ENCODE measurements at regions not wholly inside any gene's neighbourhood (a gene's known extent, or its start where the extent isn't known, plus 50 kb on each side); places are given as distances from the start of the nearest gene placed in this dataset.

DNA sequence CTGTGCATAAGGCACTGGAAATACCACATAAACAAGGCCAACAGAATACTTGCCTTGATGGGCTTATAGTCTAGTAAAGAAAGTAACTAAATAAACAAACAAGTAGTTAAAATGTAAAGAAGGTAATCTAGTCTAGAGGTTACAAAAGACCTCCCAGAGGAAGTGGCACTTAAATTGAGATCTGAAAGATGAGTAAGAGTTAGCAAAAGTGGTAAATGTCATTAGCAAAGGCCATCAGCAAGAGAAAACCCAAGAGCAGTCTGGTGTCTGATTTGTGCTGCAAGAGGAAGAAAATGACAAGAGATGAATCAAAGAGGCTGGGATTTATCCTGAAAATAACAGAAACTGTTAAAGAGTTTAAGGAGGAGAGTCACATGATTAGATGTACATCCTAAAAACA, 96.6 kb upstream of the SMLR1 start:
- TF ChIP-seq EGR1 (IDR thresholded peaks at IDR 0.05) (no peak), EP300 (IDR thresholded peaks at IDR 0.05; ENCODE audit: borderline replicate concordance) (no peak), YY1 (IDR thresholded peaks at IDR 0.05; ENCODE audit: low read depth) (no peak), TCF12 (IDR thresholded peaks at IDR 0.05; ENCODE audit: low read depth) (no peak), RAD21 (IDR thresholded peaks at IDR 0.05; ENCODE audit: low read depth) (no peak), ZBTB7A (IDR thresholded peaks at IDR 0.05; ENCODE audit: low read depth) (no peak), TEAD4 (IDR thresholded peaks at IDR 0.05) (no peak), CREB1 (IDR thresholded peaks at IDR 0.05; ENCODE audit: low read depth) (no peak), FOXM1 (IDR thresholded peaks at IDR 0.05; ENCODE audit: borderline replicate concordance, low read depth) (no peak), CEBPB (IDR thresholded peaks at IDR 0.05) (no peak), NFIC (IDR thresholded peaks at IDR 0.05) (no peak), TAF1 (IDR thresholded peaks at IDR 0.05; ENCODE audit: low read depth) (no peak)
- TF ChIP-seq, protein P1, sequence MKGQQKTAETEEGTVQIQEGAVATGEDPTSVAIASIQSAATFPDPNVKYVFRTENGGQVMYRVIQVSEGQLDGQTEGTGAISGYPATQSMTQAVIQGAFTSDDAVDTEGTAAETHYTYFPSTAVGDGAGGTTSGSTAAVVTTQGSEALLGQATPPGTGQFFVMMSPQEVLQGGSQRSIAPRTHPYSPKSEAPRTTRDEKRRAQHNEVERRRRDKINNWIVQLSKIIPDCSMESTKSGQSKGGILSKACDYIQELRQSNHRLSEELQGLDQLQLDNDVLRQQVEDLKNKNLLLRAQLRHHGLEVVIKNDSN (IDR thresholded peaks at IDR 0.05): no peak
- TF ChIP-seq, protein P2, sequence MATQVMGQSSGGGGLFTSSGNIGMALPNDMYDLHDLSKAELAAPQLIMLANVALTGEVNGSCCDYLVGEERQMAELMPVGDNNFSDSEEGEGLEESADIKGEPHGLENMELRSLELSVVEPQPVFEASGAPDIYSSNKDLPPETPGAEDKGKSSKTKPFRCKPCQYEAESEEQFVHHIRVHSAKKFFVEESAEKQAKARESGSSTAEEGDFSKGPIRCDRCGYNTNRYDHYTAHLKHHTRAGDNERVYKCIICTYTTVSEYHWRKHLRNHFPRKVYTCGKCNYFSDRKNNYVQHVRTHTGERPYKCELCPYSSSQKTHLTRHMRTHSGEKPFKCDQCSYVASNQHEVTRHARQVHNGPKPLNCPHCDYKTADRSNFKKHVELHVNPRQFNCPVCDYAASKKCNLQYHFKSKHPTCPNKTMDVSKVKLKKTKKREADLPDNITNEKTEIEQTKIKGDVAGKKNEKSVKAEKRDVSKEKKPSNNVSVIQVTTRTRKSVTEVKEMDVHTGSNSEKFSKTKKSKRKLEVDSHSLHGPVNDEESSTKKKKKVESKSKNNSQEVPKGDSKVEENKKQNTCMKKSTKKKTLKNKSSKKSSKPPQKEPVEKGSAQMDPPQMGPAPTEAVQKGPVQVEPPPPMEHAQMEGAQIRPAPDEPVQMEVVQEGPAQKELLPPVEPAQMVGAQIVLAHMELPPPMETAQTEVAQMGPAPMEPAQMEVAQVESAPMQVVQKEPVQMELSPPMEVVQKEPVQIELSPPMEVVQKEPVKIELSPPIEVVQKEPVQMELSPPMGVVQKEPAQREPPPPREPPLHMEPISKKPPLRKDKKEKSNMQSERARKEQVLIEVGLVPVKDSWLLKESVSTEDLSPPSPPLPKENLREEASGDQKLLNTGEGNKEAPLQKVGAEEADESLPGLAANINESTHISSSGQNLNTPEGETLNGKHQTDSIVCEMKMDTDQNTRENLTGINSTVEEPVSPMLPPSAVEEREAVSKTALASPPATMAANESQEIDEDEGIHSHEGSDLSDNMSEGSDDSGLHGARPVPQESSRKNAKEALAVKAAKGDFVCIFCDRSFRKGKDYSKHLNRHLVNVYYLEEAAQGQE (IDR thresholded peaks at IDR 0.05; ENCODE audit: low read depth): no peak
- TF ChIP-seq, protein P3, sequence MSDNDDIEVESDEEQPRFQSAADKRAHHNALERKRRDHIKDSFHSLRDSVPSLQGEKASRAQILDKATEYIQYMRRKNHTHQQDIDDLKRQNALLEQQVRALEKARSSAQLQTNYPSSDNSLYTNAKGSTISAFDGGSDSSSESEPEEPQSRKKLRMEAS (IDR thresholded peaks at IDR 0.05): no peak

DNA sequence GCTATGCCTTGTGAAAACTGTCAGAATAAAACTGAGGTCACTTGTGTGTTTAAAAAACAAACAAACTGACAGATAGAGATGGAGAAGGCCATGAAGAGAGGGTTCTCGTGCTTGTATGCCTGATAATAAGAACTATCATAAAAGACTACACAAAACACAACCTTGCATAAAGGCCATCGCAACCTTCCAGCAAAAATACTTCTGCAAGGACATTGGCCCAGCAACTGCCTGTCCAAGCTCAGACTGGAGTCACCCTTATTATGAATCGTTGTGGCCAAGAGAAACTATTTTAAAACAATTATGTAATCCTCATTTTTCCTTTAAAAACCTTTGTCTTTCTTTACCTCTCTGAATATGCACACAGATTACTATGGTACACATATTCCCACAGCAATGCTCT, 93.0 kb upstream of the SMLR1 start:
- TF ChIP-seq CEBPB (IDR thresholded peaks at IDR 0.05): no peak
- no peak for TF ChIP-seq EP300 (IDR thresholded peaks at IDR 0.05; ENCODE audit: borderline replicate concordance)
- TF ChIP-seq, protein P1 (IDR thresholded peaks at IDR 0.05): no peak
- TF ChIP-seq, protein P3 (IDR thresholded peaks at IDR 0.05): no peak
- TF ChIP-seq EGR1 (IDR thresholded peaks at IDR 0.05): no peak
- TF ChIP-seq FOXM1 (IDR thresholded peaks at IDR 0.05; ENCODE audit: borderline replicate concordance, low read depth): no peak
- no peak for TF ChIP-seq TEAD4 (IDR thresholded peaks at IDR 0.05)
- no peak for TF ChIP-seq YY1 (IDR thresholded peaks at IDR 0.05; ENCODE audit: low read depth)
- no peak for TF ChIP-seq TCF12 (IDR thresholded peaks at IDR 0.05; ENCODE audit: low read depth)
- TF ChIP-seq NFIC (IDR thresholded peaks at IDR 0.05): no peak
- no peak for TF ChIP-seq TAF1 (IDR thresholded peaks at IDR 0.05; ENCODE audit: low read depth)
- no peak for TF ChIP-seq ZBTB7A (IDR thresholded peaks at IDR 0.05; ENCODE audit: low read depth)
- TF ChIP-seq RAD21 (IDR thresholded peaks at IDR 0.05; ENCODE audit: low read depth): no peak

DNA sequence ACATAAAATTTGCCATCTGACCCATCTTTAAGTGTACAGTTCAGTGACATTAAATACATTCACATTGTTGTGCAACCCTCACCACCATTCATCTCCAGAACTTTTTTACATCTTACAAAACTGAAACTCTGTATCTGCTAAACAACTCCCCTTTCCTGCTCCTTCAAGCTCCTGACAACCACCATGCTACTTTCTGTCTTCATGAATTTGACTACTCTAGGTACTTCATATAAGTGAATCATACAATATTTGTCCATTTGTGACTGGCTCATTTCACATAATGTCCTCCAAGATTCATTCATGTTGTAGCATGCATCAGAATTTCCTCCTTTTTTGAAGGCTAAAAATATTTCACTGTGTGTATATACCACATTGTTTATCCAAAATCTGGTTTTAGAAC, 86.9 kb upstream of the SMLR1 start:
- TF ChIP-seq, protein P3 (IDR thresholded peaks at IDR 0.05): no peak
- no peak for TF ChIP-seq YY1 (IDR thresholded peaks at IDR 0.05; ENCODE audit: low read depth)
- TF ChIP-seq, protein P2 (IDR thresholded peaks at IDR 0.05; ENCODE audit: low read depth): no peak
- TF ChIP-seq ZBTB7A (IDR thresholded peaks at IDR 0.05; ENCODE audit: low read depth): no peak
- TF ChIP-seq CEBPB (IDR thresholded peaks at IDR 0.05): no peak

DNA sequence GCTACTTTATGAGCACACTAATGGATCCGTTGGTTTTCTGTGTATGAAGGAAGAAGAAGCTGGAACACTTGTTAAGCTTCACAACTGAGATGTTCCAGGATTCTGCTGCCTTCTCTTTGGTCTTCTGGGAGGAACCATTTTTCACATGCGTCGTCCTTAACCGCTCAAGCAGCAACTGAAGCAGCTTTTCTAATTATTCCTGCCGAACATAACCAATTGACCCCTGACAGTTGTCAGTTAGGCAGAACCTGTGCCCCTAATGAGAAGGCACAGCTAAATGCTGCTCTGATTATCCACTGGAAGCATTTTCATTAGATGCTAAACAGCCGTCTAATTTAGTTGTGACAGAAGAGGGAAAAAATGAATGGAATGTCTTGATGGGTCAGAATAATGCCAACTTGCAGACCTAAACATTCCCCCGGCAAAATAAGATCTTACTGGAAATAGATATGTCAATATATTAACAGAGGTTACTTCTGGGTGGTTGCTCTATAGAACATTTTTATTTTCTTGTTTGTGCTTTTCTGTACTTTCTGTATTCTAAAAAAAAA, 85.0 kb upstream of the SMLR1 start:
- TF ChIP-seq EGR1 (IDR thresholded peaks at IDR 0.05): no peak
- TF ChIP-seq TEAD4 (IDR thresholded peaks at IDR 0.05): no peak
- TF ChIP-seq, protein P2 (IDR thresholded peaks at IDR 0.05; ENCODE audit: low read depth): no peak
- no peak for TF ChIP-seq RAD21 (IDR thresholded peaks at IDR 0.05; ENCODE audit: low read depth)
- TF ChIP-seq, protein P1 (IDR thresholded peaks at IDR 0.05): no peak
- no peak for TF ChIP-seq TCF12 (IDR thresholded peaks at IDR 0.05; ENCODE audit: low read depth)
- no peak for TF ChIP-seq ZBTB7A (IDR thresholded peaks at IDR 0.05; ENCODE audit: low read depth)
- no peak for TF ChIP-seq NFIC (IDR thresholded peaks at IDR 0.05)
